CD4-positive, alpha-beta T cell treated with Interleukin-6 for 4 hours (primary cell): ENCODE measurements at regions not wholly inside any gene's neighbourhood (a gene's known extent, or its start where the extent isn't known, plus 50 kb on each side); places are given as distances from the start of the nearest gene placed in this dataset.

ENCODE experiments used
- DNase-seq: peaks from one replicate; pipeline ENCODE4 v3.0.0-alpha.2; 2020; ENCODE audit warnings: mixed read lengths

- DNase-seq: no peak
Observed at GRCh38 chr7:115883629-115884028, 146.9 kb downstream of the TFEC start.

GRCh38 chr7:115881476-115881875, 149.1 kb downstream of the TFEC start:
- no peak for DNase-seq

GRCh38 chr7:115879171-115879570, 151.4 kb downstream of the TFEC start:
- no peak for DNase-seq

GRCh38 chr7:115869801-115870200, 160.8 kb downstream of the TFEC start:
- DNase-seq: no peak

GRCh38 chr7:115869190-115869589, 161.4 kb downstream of the TFEC start:
- DNase-seq: no peak

GRCh38 chr7:115868369-115868768, 162.2 kb downstream of the TFEC start:
- no peak for DNase-seq

GRCh38 chr7:115864082-115864481, 166.5 kb downstream of the TFEC start:
- no peak for DNase-seq

GRCh38 chr7:115851291-115851690, 179.3 kb downstream of the TFEC start:
- DNase-seq: no peak

GRCh38 chr7:115850774-115851173, 179.8 kb downstream of the TFEC start:
- no peak for DNase-seq

GRCh38 chr7:115844857-115845256, 185.7 kb downstream of the TFEC start:
- DNase-seq: no peak

- DNase-seq: no peak
Observed at GRCh38 chr7:115840702-115841101, 189.9 kb downstream of the TFEC start.

- no peak for DNase-seq
Observed at GRCh38 chr7:115838829-115839228, 191.7 kb downstream of the TFEC start.

- no peak for DNase-seq
Observed at GRCh38 chr7:115831371-115831770, 199.2 kb downstream of the TFEC start.

GRCh38 chr7:115827305-115828045, 203.1 kb downstream of the TFEC start:
- no peak for DNase-seq

- DNase-seq: no peak
Observed at GRCh38 chr7:115825456-115826115, 205.0 kb downstream of the TFEC start.

GRCh38 chr7:115822801-115823200, 207.8 kb downstream of the TFEC start:
- DNase-seq: no peak

GRCh38 chr7:115822380-115822779, 208.2 kb downstream of the TFEC start:
- DNase-seq: no peak

GRCh38 chr7:115816318-115816974, 214.1 kb downstream of the TFEC start:
- DNase-seq: no peak

- DNase-seq: no peak
Observed at GRCh38 chr7:115812794-115813193, 217.8 kb downstream of the TFEC start.

GRCh38 chr7:115805458-115805857, 225.1 kb downstream of the TFEC start:
- no peak for DNase-seq

GRCh38 chr7:115802415-115802814, 228.1 kb downstream of the TFEC start:
- no peak for DNase-seq

- no peak for DNase-seq
Observed at GRCh38 chr7:115799430-115799829, 231.1 kb downstream of the TFEC start.

GRCh38 chr7:115793958-115794702, 236.4 kb downstream of the TFEC start:
- DNase-seq: no peak
